ENCODE measurements at regions not wholly inside any gene's neighbourhood (a gene's known extent, or its start where the extent isn't known, plus 50 kb on each side); places are given as distances from the start of the nearest gene placed in this dataset.

- DNase-seq (ENCODE audit: low read depth in 2 of 2) = no peak
These were observed 262.9 kb upstream of the TCF4 start for GRCh38 chr18:55850904-55851303.

- DNase-seq (ENCODE audit: low read depth in 2 of 2) = no peak
These were observed 261.4 kb upstream of the TCF4 start for GRCh38 chr18:55849391-55849790.

- no peak for DNase-seq (ENCODE audit: low read depth in 2 of 2)
These were observed 260.0 kb upstream of the TCF4 start for GRCh38 chr18:55847960-55848359.

GRCh38 chr18:55845221-55845620, 257.2 kb upstream of the TCF4 start:
- DNase-seq (ENCODE audit: low read depth in 2 of 2) = no peak

- DNase-seq (ENCODE audit: low read depth in 2 of 2) = no peak
These were observed 256.4 kb upstream of the TCF4 start for GRCh38 chr18:55844382-55844781.

GRCh38 chr18:55841314-55841713, 253.3 kb upstream of the TCF4 start:
- no peak for DNase-seq (ENCODE audit: low read depth in 2 of 2)

- DNase-seq (ENCODE audit: low read depth in 2 of 2) = no peak
These were observed 252.7 kb upstream of the TCF4 start for GRCh38 chr18:55840601-55841170.

GRCh38 chr18:55839343-55839742, 251.4 kb upstream of the TCF4 start:
- DNase-seq (ENCODE audit: low read depth in 2 of 2) = no peak

- peak in 1 of 2 donors; percentile 9 for DNase-seq (ENCODE audit: low read depth in 2 of 2)
These were observed 250.8 kb upstream of the TCF4 start for GRCh38 chr18:55838841-55839240.

GRCh38 chr18:55838319-55838718, 250.3 kb upstream of the TCF4 start:
- no peak for DNase-seq (ENCODE audit: low read depth in 2 of 2)

GRCh38 chr18:55833543-55833942, 245.6 kb upstream of the TCF4 start:
- DNase-seq (ENCODE audit: low read depth in 2 of 2) = peak in 1 of 2 donors; percentile 64

- DNase-seq (ENCODE audit: low read depth in 2 of 2) = no peak
These were observed 242.6 kb upstream of the TCF4 start for GRCh38 chr18:55830544-55830943.

GRCh38 chr18:55821219-55821618, 233.2 kb upstream of the TCF4 start:
- DNase-seq (ENCODE audit: low read depth in 2 of 2) = no peak

GRCh38 chr18:55819448-55819847, 231.5 kb upstream of the TCF4 start:
- no peak for DNase-seq (ENCODE audit: low read depth in 2 of 2)

- DNase-seq (ENCODE audit: low read depth in 2 of 2) = no peak
These were observed 230.3 kb upstream of the TCF4 start for GRCh38 chr18:55818284-55818683.

- DNase-seq (ENCODE audit: low read depth in 2 of 2) = peak in 1 of 2 donors; percentile 2
These were observed 223.9 kb upstream of the TCF4 start for GRCh38 chr18:55811925-55812324.

GRCh38 chr18:55805666-55806065, 217.7 kb upstream of the TCF4 start:
- DNase-seq (ENCODE audit: low read depth in 2 of 2) = no peak

GRCh38 chr18:55795101-55795669, 207.2 kb upstream of the TCF4 start:
- no peak for DNase-seq (ENCODE audit: low read depth in 2 of 2)

- DNase-seq (ENCODE audit: low read depth in 2 of 2) = no peak
These were observed 206.5 kb upstream of the TCF4 start for GRCh38 chr18:55794288-55795052.

GRCh38 chr18:55790296-55790695, 202.3 kb upstream of the TCF4 start:
- DNase-seq (ENCODE audit: low read depth in 2 of 2) = peak in 1 of 2 donors; percentile 80

- no peak for DNase-seq (ENCODE audit: low read depth in 2 of 2)
These were observed 199.6 kb upstream of the TCF4 start for GRCh38 chr18:55787536-55788073.

- DNase-seq (ENCODE audit: low read depth in 2 of 2) = no peak
These were observed 198.8 kb upstream of the TCF4 start for GRCh38 chr18:55786651-55787272.

Data from lung microvascular endothelial cell (primary cell).